Activated CD4-positive, alpha-beta T cell treated with anti-CD3 and anti-CD28 coated beads, Interleukin-2, amount 50 U/mL, for 16 hours (primary cell): ENCODE measurements at regions not wholly inside any gene's neighbourhood (a gene's known extent, or its start where the extent isn't known, plus 50 kb on each side); places are given as distances from the start of the nearest gene placed in this dataset.
"Not testable (repeated sequence)": the region's sequence is repeated elsewhere in the genome, so short reads cannot be mapped to it uniquely, and the experiment has no call there.

Experiments
- DNase-seq: peaks from one replicate; pipeline ENCODE4 v3.0.0-alpha.2; 2020

GRCh38 chrX:75873993-75874392 lies 88.9 kb upstream of the MAGEE2 start:
- no peak for DNase-seq

DNA sequence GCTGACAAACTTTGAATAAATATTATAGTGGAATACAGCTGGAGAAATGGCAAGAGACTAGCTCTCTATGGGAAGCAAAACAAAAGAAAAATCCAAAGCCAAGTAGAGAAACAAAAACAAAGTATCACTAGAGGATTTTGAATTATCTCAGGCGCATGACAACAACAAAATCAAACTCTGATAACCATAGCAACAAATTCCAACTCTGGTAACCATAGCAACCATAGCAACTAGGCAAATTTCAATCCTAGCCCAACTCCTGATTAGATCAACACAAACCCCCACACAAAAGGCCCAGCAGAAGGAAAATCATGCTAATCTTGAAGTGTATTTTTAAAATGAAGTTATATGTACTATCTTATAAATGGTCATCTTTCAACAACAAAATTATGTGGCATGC lies 98.4 kb upstream of the MAGEE2 start:
- DNase-seq = no peak

DNA sequence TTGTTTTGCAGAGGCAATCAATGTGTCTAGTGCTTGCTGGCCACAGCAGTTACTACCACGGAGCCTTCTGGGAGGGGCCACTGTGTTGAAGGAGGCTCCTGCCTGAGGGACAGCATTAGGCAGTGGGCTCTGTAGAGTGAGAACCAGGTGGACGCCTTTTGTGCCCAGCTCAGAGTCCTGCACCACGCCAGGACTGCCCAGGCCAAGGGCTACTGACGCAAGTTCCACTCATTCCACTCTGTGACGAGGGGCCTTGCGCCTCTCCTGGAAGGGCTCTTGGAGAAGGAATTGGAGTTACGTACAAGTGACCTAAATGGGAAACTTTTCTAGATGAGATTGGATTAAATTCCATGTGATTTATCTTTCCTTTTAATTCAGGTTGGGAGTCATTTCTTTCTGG lies 102.8 kb upstream of the MAGEE2 start:
- DNase-seq = no peak

DNA sequence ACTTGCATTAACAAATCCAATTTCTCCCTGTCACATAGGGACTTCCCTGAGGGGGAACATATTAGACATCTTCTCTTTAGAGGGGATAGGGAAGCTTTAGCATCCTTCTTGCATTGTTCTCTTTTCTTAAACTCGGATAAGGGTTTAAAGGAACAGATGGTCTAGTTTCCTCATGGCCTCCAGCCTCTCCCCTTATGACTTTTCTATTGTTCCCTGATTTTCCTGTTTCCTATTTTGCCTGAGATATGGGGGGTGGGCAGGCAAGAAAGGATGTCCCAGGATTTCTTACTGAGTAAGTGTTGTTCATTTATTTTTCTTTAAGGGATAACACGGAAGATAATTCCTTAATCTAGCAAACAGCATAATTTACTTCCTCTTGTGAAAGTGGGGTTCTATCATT lies 107.7 kb upstream of the MAGEE2 start:
- no peak for DNase-seq

- no peak for DNase-seq
Measured at GRCh38 chrX:75893281-75893680, 108.2 kb upstream of the MAGEE2 start.

DNA sequence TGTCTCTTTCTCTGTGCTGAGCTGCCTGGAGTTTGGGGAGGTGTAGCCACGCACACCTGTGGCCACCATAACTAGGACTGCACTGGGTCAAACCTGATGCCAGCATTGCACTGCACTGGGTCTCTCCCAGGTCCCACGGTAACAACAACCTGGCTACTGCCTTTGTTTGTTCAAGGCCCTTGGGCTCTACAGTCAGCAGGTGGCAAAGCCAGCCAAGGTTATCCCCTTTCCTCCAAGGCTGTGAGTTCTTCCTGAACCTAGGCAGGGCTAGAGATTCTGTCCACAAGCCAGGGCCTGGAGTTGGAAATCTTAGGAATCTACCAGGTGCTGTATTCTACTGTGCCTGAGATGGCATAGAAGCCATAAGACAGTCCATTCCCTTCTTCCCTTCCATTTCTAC lies 126.7 kb upstream of the MAGEE2 start:
- no peak for DNase-seq

DNA sequence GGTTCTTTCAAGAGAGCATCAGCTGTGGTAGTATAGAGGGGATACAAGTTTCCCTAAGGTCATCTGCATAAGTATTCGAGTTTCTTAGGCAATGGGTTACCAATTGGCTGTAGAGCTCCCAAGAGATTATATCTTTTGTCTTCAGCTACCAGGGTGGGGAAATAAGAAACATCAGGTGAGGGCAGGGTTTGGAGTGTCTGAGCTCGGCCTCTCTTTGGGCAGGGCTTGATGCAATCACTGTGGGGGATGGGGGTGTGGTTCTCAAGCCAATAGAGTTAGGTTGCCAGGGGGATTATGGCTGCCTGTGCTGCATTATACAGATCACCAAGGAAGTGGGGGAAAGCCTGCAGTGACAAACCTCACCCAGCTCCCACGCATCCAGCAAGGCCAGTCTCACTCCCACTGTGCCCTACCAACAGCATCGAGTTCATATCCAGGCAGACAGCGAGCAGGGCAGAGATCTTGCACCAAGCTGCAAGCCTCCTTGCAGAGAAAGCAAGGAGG lies 172.1 kb upstream of the MAGEE2 start:
- DNase-seq = no peak

DNA sequence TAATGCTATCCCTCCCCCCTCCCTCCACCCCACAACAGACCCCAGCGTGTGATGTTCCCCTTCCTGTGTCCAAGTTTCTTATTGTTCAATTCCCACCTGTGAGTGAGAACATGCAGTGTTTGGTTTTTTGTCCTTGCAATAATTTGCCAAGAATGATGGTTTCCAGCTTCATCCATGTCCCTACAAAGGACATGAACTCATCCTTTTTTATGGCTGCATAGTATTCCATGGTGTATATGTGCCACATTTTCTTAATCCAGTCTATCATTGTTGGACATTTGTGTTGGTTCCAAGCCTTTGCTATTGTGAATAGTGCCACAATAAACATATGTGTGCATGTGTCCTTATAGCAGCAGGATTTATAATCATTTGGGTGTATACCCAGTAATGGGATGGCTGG lies 176.3 kb upstream of the MAGEE2 start:
- not testable (repeated sequence) for DNase-seq

- no peak for DNase-seq
Measured at GRCh38 chrX:75963774-75964173, 178.7 kb upstream of the MAGEE2 start.

DNA sequence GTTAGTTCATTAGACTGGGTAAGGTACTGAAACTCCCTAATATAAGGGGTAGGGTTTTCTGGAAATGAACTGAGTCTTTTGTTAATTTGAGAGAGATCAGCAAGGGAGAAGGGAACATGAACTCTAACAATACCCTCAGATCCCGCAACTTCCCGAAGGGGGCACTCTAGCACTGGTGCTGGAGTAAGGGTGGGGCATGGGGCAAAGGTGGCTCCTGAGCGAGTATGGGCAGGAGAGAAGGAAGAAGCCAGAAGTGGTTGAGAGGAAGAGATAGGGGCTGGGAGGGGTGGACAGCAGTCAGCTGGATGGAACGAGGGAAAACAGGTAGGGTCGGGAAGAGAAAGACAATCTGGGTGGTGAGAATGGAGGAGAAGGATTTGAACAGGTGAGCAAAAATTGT lies 183.2 kb upstream of the MAGEE2 start:
- DNase-seq = no peak

DNA sequence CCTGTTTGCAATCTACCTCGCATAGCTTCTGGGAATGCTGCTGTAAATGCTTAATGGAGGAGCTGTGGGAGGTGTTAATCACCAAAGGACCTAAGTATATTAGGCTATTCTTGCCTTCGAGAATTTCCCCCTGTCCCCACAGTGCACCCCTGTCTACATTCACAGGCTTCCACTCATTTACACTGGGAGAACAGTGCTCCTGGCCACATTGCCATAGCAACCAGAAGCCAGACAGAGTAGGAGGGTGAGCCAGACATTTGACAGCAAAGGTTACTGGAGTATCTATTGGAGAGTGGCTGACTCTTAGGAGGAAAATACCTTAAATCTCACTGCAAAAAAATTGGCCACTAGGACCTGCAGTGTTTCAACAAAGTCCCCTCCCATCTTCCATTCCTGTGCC lies 185.9 kb upstream of the PBDC1 start:
- no peak for DNase-seq

GRCh38 chrX:75989806-75990590 lies 182.9 kb upstream of the PBDC1 start:
- DNase-seq = peak; percentile 8

DNA sequence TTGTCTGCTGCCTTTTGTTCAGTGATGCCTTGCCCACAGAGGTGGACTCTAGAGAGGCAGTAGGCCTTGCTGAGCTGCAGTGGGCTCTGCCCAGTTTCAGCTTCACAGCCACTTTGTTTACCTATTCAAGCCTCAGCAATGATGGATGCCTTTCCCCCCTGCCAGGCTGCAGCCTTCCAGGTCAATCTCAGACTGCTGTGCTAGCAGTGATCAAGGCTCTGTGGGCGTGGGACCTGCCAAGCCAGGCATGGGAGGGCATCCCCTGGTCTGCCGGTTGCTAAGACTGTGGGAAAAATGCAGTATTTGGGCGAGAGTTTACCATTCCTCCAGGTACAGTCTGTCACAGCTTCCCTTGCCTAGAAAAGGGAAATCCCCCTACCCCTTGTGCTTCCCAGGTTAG lies 175.2 kb upstream of the PBDC1 start:
- DNase-seq = no peak

DNA sequence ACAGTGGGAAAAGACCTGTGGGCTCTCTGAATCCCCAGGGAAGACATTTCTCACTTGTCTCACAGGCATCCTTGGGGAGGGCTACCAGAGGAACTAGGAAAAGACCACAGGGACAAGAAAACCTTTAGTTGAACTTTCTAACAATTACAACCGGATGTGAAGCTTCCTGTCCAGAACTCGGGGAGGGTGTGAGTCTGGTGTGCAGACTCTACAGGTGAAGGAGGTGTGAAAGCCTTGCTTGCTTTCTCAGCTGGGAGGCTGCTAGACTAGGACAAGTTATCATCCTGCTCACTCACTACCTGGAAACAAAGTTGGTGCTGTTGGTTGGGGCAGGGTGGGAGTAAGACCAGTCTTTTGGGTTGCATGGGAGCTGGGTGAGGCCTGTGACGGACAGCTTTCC lies 158.5 kb upstream of the PBDC1 start:
- no peak for DNase-seq

GRCh38 chrX:76026292-76026691 lies 146.6 kb upstream of the PBDC1 start:
- no peak for DNase-seq

DNA sequence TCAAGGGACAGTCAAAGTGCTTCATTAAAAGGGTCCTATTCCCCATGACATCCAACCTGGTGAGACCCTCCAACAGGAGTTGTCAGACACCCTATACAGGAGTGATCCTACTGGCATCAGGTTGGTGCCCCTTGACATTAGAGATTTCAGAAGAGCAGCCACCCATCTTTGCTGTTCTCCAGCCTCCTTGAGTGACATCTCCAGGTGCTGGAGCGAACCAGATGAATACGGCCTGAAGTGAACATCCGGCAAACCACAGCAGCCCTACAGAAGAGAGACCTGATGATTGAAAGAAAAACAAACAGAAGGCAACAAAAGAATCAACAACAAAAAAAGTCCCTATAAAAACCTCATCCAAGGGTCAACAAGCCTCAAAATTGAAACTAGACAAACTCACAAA lies 146.1 kb upstream of the PBDC1 start:
- DNase-seq = no peak

- no peak for DNase-seq
Measured at GRCh38 chrX:76029385-76029784, 143.5 kb upstream of the PBDC1 start.

GRCh38 chrX:76064825-76065224 lies 108.0 kb upstream of the PBDC1 start:
- no peak for DNase-seq

- DNase-seq = no peak
Measured at GRCh38 chrX:76076124-76076523, 96.7 kb upstream of the PBDC1 start.

DNA sequence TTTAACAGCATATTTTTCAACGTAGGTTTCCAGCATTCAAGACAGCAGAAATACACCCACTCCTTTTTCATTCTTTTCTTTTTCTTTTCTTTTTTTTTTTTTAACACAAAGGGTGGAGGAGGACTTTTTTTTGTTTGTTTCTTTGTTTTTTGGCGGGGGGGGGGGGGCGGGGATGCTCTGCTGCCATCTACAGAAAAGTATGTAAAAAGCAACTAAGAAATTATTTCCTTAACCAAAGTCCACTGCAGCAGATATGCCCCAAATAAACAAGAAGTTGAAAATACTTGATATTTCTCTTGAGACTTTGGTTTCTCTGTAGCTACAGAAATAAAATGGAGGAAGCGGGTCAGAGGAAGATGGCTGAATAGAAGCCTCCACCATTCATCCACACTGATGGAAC lies 63.2 kb upstream of the PBDC1 start:
- DNase-seq = no peak
